ENCODE measurements at regions not wholly inside any gene's neighbourhood (a gene's known extent, or its start where the extent isn't known, plus 50 kb on each side); places are given as distances from the start of the nearest gene placed in this dataset.

DNA sequence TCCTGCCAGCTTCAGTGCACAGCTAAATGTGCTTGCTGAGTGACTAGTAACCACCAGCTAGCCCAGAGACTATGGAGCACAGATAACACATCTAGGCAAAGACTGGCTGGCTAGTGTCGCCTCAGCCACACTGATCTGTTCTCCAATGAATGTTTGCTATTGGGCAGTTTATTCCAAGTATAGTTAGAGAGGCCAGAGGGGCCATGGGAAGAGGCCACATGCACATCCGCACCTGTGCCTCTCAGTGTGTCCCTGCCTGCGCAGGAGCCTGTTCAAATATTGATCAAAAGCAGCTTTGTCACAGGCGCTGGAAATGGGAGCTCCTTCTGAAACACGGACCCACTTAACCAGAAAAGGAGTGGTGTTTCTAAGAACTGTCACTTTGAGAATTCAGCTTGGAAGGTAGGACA, 51.3 kb upstream of the ATP1A1 start:
- no peaks in the 10 kb centered on the region for H3K79me2 ChIP-seq (replicated peaks; ENCODE audit: insufficient read depth)
- no peaks in the 10 kb centered on the region for H3K9me3 Mint-ChIP-seq
- H3K4me2 ChIP-seq = no peak overlapping the region
- no peaks in the 10 kb centered on the region for H4K20me1 ChIP-seq (replicated peaks; ENCODE audit: insufficient read depth)
- H3K27ac ChIP-seq (ENCODE audit: low read depth) = no peak overlapping the region
- no peak overlapping the region for H2AFZ ChIP-seq
- no peak overlapping the region for H3K4me3 Mint-ChIP-seq
- H3K27ac Mint-ChIP-seq = no peak overlapping the region
- H3K4me1 Mint-ChIP-seq = no peaks in the 10 kb centered on the region
- no peak for TF ChIP-seq POLR2AphosphoS5 (IDR thresholded peaks at IDR 0.05; ENCODE audit: low read depth)
- TF ChIP-seq JUNB (IDR thresholded peaks at IDR 0.05; ENCODE audit: unreplicated experiment) = no peak
- no peak for TF ChIP-seq STAT1 (IDR thresholded peaks at IDR 0.05; ENCODE audit: unreplicated experiment)
- TF ChIP-seq ZNF462 (CRISPR knock-in tag; IDR thresholded peaks at IDR 0.05) = no peak
- TF ChIP-seq, protein P1, sequence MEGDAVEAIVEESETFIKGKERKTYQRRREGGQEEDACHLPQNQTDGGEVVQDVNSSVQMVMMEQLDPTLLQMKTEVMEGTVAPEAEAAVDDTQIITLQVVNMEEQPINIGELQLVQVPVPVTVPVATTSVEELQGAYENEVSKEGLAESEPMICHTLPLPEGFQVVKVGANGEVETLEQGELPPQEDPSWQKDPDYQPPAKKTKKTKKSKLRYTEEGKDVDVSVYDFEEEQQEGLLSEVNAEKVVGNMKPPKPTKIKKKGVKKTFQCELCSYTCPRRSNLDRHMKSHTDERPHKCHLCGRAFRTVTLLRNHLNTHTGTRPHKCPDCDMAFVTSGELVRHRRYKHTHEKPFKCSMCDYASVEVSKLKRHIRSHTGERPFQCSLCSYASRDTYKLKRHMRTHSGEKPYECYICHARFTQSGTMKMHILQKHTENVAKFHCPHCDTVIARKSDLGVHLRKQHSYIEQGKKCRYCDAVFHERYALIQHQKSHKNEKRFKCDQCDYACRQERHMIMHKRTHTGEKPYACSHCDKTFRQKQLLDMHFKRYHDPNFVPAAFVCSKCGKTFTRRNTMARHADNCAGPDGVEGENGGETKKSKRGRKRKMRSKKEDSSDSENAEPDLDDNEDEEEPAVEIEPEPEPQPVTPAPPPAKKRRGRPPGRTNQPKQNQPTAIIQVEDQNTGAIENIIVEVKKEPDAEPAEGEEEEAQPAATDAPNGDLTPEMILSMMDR (conservative IDR thresholded peaks at IDR 0.05; ENCODE audit: low read depth in 2 of 2) = no peak
- no peak for TF ChIP-seq EZH2phosphoT487 (IDR thresholded peaks at IDR 0.05; ENCODE audit: unreplicated experiment)
- TF ChIP-seq ZNF114 (CRISPR knock-in tag; IDR thresholded peaks at IDR 0.05) = no peak
- no peak for TF ChIP-seq CREB1 (CRISPR knock-in tag; IDR thresholded peaks at IDR 0.05; ENCODE audit: low read depth)
- TF ChIP-seq EZH2 (IDR thresholded peaks at IDR 0.05; ENCODE audit: low read depth, unreplicated experiment) = no peak
- TF ChIP-seq NANOG (IDR thresholded peaks at IDR 0.05; ENCODE audit: borderline replicate concordance) = no peak
- no peak for TF ChIP-seq ZNF331 (CRISPR knock-in tag; IDR thresholded peaks at IDR 0.05; ENCODE audit: low read depth)
- TF ChIP-seq, protein P2, sequence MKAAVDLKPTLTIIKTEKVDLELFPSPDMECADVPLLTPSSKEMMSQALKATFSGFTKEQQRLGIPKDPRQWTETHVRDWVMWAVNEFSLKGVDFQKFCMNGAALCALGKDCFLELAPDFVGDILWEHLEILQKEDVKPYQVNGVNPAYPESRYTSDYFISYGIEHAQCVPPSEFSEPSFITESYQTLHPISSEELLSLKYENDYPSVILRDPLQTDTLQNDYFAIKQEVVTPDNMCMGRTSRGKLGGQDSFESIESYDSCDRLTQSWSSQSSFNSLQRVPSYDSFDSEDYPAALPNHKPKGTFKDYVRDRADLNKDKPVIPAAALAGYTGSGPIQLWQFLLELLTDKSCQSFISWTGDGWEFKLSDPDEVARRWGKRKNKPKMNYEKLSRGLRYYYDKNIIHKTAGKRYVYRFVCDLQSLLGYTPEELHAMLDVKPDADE (IDR thresholded peaks at IDR 0.05) = no peak
- no peak for TF ChIP-seq REST (IDR thresholded peaks at IDR 0.05; ENCODE audit: unreplicated experiment)
- no peaks in the 10 kb centered on the region for H3K27me3 ChIP-seq (ENCODE audit: insufficient read depth)
- H3F3A ChIP-seq (replicated peaks; ENCODE audit: low read depth) = no peaks in the 10 kb centered on the region
- no peaks in the 10 kb centered on the region for H3K36me3 Mint-ChIP-seq (ENCODE audit: low read depth)
- ATAC-seq = no peak
- no peak overlapping the region for H3K4me3 ChIP-seq
- no peaks in the 10 kb centered on the region for H3K27me3 Mint-ChIP-seq (ENCODE audit: insufficient read depth, low read depth, poor library complexity)
- H3K36me3 ChIP-seq (ENCODE audit: insufficient read depth) = no peaks in the 10 kb centered on the region
- H3K4me1 ChIP-seq (ENCODE audit: insufficient read depth) = no peaks in the 10 kb centered on the region
- no peaks in the 10 kb centered on the region for H3K9me2 ChIP-seq (ENCODE audit: insufficient read depth)
- DNase-seq (ENCODE audit: low spot score) = no peak
